ENCODE measurements at regions not wholly inside any gene's neighbourhood (a gene's known extent, or its start where the extent isn't known, plus 50 kb on each side); places are given as distances from the start of the nearest gene placed in this dataset.

- TF ChIP-seq CTCF (IDR thresholded peaks at IDR 0.05) (peak; percentile 39 to 76 (median 64)), POLR2A (IDR thresholded peaks at IDR 0.05) (no peak)
- 4 to 9% (median 6%) methylated on average over 3 of the region's 3 CpGs for WGBS, 4 donors
- no peaks in the 10 kb centered on the region for H3K36me3 ChIP-seq
- intact Hi-C loops (cut with DNase I): loop anchor here in 2 of 10 donors (1.0 to 10.0 kb wide), 2 partner anchors 179 to 496 kb away; no protein-coding TSS in a partner anchor
- H3K27ac ChIP-seq: no peak overlapping the region
- no peaks in the 10 kb centered on the region for H3K27me3 ChIP-seq
- H3K9me3 ChIP-seq: no peaks in the 10 kb centered on the region
- peaks cover 0 to 7% (median 0%) of the 10 kb centered on the region in 12 donors for H3K4me1 ChIP-seq
- peak; percentile 26 to 64 (median 56) for ATAC-seq
- peak overlapping the region in 2 of 12 donors; percentile 11 to 42 for H3K4me3 ChIP-seq
- peak in 2 of 5 donors; percentile 11 to 18 for DNase-seq
These were observed 81.9 kb upstream of the DYNC1I1 start for GRCh38 chr7:95690367-95690947.

GRCh38 chr7:95688931-95689495 lies 83.3 kb upstream of the DYNC1I1 start:
- TF ChIP-seq CTCF (IDR thresholded peaks at IDR 0.05) (no peak), POLR2A (IDR thresholded peaks at IDR 0.05) (no peak)
- H3K4me3 ChIP-seq: no peak overlapping the region

GRCh38 chr7:95687759-95688343 lies 84.5 kb upstream of the DYNC1I1 start:
- peak in 3 of 4 donors; percentile 23 to 56 (median 46) for ATAC-seq
- Histone ChIP-seq H3K36me3 (no peaks in the 10 kb centered on the region), H3K4me1 (peaks cover 0 to 7% (median 2%) of the 10 kb centered on the region in 12 donors), H3K4me3 (no peak overlapping the region), H3K9me3 (no peaks in the 10 kb centered on the region), H3K27me3 (no peaks in the 10 kb centered on the region), H3K27ac (no peak overlapping the region)
- intact Hi-C loops (cut with DNase I): loop anchor here in 9 of 10 donors (1.0 to 10.0 kb wide), 10 partner anchors 73 to 1393 kb away; partner anchors contain the start of gene PDK4 (in 2 of the 9)
- DNase-seq: no peak
- peak; percentile 11 to 56 (median 46) for TF ChIP-seq CTCF (IDR thresholded peaks at IDR 0.05)
- no peak for TF ChIP-seq POLR2A (IDR thresholded peaks at IDR 0.05)
- 12 to 25% (median 18%) methylated on average over 4 of the region's 4 CpGs for WGBS, 4 donors

More at GRCh38 chr7:95688931-95689495, 83.3 kb upstream of the DYNC1I1 start:
- Histone ChIP-seq H3K9me3 (no peaks in the 10 kb centered on the region), H3K27ac (peak overlapping the region in 1 of 12 donors; percentile 21), H3K27me3 (no peaks in the 10 kb centered on the region), H3K36me3 (no peaks in the 10 kb centered on the region), H3K4me1 (peaks cover 0 to 7% (median 0%) of the 10 kb centered on the region in 12 donors)
- ATAC-seq (peak in 3 of 4 donors; percentile 23 to 57 (median 36)), DNase-seq (peak in 1 of 5 donors; percentile 23)
- intact Hi-C loops (cut with DNase I): loop anchor here in 7 of 10 donors (1.0 to 10.0 kb wide), 10 partner anchors 74 to 1394 kb away; partner anchors contain the start of gene PDK4 (in 2 of the 7)
- WGBS, 4 donors: 75 to 86% (median 78%) methylated on average over 7 of the region's 7 CpGs

- TF ChIP-seq POLR2A (IDR thresholded peaks at IDR 0.05) (no peak), CTCF (IDR thresholded peaks at IDR 0.05) (peak in 11 of 12 donors; percentile 31 to 67 (median 48))
- H3K4me1 ChIP-seq: peaks cover 0 to 12% (median 2%) of the 10 kb centered on the region in 12 donors
- H3K27me3 ChIP-seq: no peaks in the 10 kb centered on the region
- no peak overlapping the region for H3K27ac ChIP-seq
- WGBS, 4 donors: 10 to 21% (median 14%) methylated on average over 4 of the region's 4 CpGs
- no peaks in the 10 kb centered on the region for H3K36me3 ChIP-seq
- no peak overlapping the region for H3K4me3 ChIP-seq
- ATAC-seq (peak; percentile 59 to 80 (median 76)), DNase-seq (peak; percentile 28 to 74 (median 39))
- intact Hi-C loops (cut with DNase I): loop anchor here in 8 of 10 donors (1.0 to 10.0 kb wide), 8 partner anchors 71 to 1391 kb away; partner anchors contain the start of gene PDK4 (in 2 of the 8)
- H3K9me3 ChIP-seq: no peaks in the 10 kb centered on the region
These were observed 86.2 kb upstream of the DYNC1I1 start for GRCh38 chr7:95686109-95686508.
